GM21526 (cell line): ENCODE measurements at regions not wholly inside any gene's neighbourhood (a gene's known extent, or its start where the extent isn't known, plus 50 kb on each side); places are given as distances from the start of the nearest gene placed in this dataset.

ENCODE experiments used
- ATAC-seq: cut with Tn5 transposase; IDR thresholded peaks from one replicate; pipeline ENCODE4 v1.9.1; 2021; ENCODE audit warnings: moderate library complexity; ENCODE audit not compliant: unreplicated experiment, low FRiP score

GRCh38 chr1:177495878-177496277 is 325.1 kb downstream of the BRINP2 start:
- no peak for ATAC-seq

GRCh38 chr1:177490786-177491185 is 320.0 kb downstream of the BRINP2 start:
- no peak for ATAC-seq

GRCh38 chr1:177490036-177490639 is 319.4 kb downstream of the BRINP2 start:
- ATAC-seq: no peak

- ATAC-seq: no peak
Measured at GRCh38 chr1:177488722-177489121, 318.0 kb downstream of the BRINP2 start.

- no peak for ATAC-seq
Measured at GRCh38 chr1:177487481-177487880, 316.7 kb downstream of the BRINP2 start.

GRCh38 chr1:177480741-177481305 is 310.1 kb downstream of the BRINP2 start:
- no peak for ATAC-seq

GRCh38 chr1:177479600-177479999 is 308.8 kb downstream of the BRINP2 start:
- no peak for ATAC-seq

GRCh38 chr1:177476676-177477075 is 305.9 kb downstream of the BRINP2 start:
- ATAC-seq: no peak

GRCh38 chr1:177472567-177472966 is 301.8 kb downstream of the BRINP2 start:
- ATAC-seq: no peak

GRCh38 chr1:177471244-177471643 is 300.5 kb downstream of the BRINP2 start:
- no peak for ATAC-seq

GRCh38 chr1:177469519-177469918 is 298.8 kb downstream of the BRINP2 start:
- ATAC-seq: no peak

GRCh38 chr1:177466286-177466685 is 295.5 kb downstream of the BRINP2 start:
- ATAC-seq: no peak

- ATAC-seq: no peak
Measured at GRCh38 chr1:177464686-177465085, 293.9 kb downstream of the BRINP2 start.

- no peak for ATAC-seq
Measured at GRCh38 chr1:177451191-177451590, 280.4 kb downstream of the BRINP2 start.

GRCh38 chr1:177448652-177449357 is 278.0 kb downstream of the BRINP2 start:
- no peak for ATAC-seq

GRCh38 chr1:177448036-177448615 is 277.4 kb downstream of the BRINP2 start:
- no peak for ATAC-seq

- no peak for ATAC-seq
Measured at GRCh38 chr1:177444997-177445746, 274.4 kb downstream of the BRINP2 start.

- ATAC-seq: no peak
Measured at GRCh38 chr1:177443003-177443402, 272.2 kb downstream of the BRINP2 start.

GRCh38 chr1:177442584-177442983 is 271.8 kb downstream of the BRINP2 start:
- no peak for ATAC-seq

GRCh38 chr1:177441281-177441680 is 270.5 kb downstream of the BRINP2 start:
- no peak for ATAC-seq

- no peak for ATAC-seq
Measured at GRCh38 chr1:177440821-177441220, 270.1 kb downstream of the BRINP2 start.
